GM12892 (cell line): ENCODE measurements at regions not wholly inside any gene's neighbourhood (a gene's known extent, or its start where the extent isn't known, plus 50 kb on each side); places are given as distances from the start of the nearest gene placed in this dataset.

Source experiments
- DNase-seq: peaks from one replicate; pipeline ENCODE4 v3.0.0; 2011; ENCODE audit not compliant: insufficient read length
- FAIRE-seq: peaks from 2 replicates; lab custom pipeline; 2011; peaks lifted over from hg19 to GRCh38; lab: Jason Lieb, UNC
- POLR2A ChIP-seq: IDR thresholded peaks from 2 replicates; pipeline ENCODE4 v1.6.1; 2011; ENCODE audit warnings: low read depth, low read length, control low read depth
- POLR2AphosphoS5 ChIP-seq: IDR thresholded peaks from 2 replicates; pipeline ENCODE4 v1.6.1; 2011; ENCODE audit warnings: low read depth, low read length, control low read depth
- TAF1 ChIP-seq: IDR thresholded peaks from 2 replicates; pipeline ENCODE4 v1.6.1; 2011; ENCODE audit warnings: low read depth, mild to moderate bottlenecking, control low read depth, low read length, borderline replicate concordance

DNA sequence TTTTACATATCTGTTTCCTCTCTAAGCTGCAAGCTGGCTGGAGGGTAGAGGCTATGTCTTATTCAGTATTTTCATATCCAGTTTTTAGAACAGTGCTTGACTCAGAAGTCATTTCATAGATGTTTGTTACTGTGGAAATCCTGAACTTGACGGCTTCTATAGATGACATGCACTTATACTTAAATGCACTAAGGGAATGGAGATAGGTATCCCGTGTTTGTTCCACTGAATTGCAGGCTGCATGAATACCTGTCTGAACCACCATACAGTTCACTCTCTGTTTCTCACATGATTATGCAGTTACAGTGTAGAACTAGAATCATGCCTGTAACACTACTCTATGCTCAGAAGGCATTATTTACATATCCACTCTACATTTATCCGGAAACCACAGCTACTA lies 417.1 kb downstream of the MTX2 start:
- TF ChIP-seq POLR2A: no peak
- TF ChIP-seq POLR2AphosphoS5: no peak
- TF ChIP-seq TAF1: no peak
- FAIRE-seq (no peak), DNase-seq (no peak)

DNA sequence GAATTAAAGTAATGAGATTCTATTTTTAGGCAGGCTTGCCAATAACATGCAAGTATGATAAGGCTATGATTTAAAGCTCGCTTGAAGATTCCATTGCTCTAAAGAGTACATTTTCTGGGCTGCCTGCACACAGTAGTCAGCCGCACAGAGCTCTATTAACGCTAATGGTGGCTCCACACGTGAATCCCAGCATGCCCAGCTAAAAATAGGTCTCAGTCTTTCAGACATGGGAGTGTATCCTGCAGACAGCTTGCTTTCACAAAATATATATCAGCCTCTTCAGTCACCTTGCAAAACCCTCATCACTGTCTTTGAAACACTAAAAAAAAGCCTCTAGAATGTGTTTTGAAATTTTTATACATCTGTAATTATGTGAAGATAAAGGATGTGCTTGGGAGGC lies 418.1 kb downstream of the MTX2 start:
- DNase-seq (no peak), FAIRE-seq (no peak)
- TF ChIP-seq POLR2A (no peak), TAF1 (no peak), POLR2AphosphoS5 (no peak)

DNA sequence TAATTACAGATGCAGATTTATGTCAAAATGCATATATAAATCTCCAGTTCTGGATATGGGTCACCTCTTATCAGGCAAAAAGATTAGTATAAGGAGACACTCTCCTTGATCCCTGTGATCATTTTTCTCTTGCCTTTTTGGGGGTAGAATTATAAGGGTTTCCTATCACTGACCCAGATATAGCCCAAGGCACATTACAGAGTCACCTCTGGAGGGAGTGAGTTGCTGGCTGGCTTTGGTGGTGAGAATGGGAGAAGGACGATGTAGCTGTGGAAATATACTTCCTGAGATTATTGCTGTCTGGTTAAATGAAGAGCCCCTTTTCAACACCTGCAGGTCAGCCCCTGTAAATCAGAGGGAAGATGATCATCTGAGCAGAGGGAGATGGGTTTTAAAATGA lies 418.7 kb downstream of the MTX2 start:
- DNase-seq (no peak), FAIRE-seq (no peak)
- TF ChIP-seq POLR2AphosphoS5 (no peak), POLR2A (no peak), TAF1 (no peak)

DNA sequence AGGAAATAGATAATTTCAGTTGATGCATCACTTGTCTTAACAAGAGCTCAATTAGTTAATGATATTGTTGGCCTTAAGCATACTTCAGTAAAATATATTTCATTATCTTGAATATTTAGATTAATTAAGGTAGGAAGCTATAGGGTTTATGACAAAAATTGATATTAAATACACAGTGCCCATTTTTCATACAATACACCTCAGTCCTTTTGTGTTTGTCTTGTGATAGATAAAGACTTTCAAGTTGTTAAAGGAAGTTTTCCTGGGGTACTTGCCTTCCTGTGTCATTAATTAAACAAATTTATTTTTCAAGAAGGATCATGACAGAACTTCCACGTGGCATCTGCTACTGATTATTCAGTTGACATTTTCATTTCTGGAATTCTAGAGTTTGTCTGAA lies 420.5 kb downstream of the MTX2 start:
- TF ChIP-seq POLR2A: no peak
- TF ChIP-seq TAF1: no peak
- no peak for TF ChIP-seq POLR2AphosphoS5
- FAIRE-seq (no peak), DNase-seq (no peak)

DNA sequence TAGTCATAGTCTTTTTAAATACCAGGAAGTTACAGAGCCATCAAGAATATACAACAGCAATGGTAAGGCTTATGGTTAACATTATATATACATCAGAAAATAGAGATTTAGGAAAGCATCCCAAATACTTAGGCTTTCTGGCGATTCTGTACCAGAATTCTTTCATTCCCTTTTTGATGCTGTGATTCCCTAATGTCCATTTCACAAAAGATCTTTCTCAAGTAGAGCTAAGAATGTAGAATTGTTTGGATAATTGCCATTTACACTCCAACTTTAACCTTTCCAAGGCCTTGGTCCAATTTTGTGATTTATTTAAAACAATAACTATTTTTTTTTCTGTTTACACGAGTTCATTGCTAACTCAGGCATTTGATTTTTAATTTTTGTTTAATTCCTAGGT lies 422.2 kb downstream of the MTX2 start:
- DNase-seq (no peak), FAIRE-seq (no peak)
- TF ChIP-seq TAF1: no peak
- no peak for TF ChIP-seq POLR2A
- TF ChIP-seq POLR2AphosphoS5: no peak

DNA sequence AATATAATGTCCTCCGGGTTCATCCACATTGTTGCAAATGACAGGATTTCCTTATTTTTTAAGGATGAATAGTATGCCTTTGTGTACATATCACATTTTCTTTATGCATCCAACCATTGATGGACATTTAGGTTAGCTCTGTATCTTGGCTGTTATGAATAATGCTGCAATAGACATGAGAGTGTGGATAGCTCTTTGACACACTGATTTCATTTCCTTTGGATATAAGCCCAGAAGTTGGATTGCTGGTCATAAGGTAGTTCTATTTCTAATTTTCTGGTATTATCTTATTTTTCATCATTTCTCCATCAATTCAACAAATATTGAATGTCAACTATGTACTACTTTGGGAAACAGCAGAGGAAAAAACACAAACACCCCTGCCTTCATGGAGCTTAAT lies 423.3 kb downstream of the MTX2 start:
- DNase-seq: no peak
- no peak for FAIRE-seq

DNA sequence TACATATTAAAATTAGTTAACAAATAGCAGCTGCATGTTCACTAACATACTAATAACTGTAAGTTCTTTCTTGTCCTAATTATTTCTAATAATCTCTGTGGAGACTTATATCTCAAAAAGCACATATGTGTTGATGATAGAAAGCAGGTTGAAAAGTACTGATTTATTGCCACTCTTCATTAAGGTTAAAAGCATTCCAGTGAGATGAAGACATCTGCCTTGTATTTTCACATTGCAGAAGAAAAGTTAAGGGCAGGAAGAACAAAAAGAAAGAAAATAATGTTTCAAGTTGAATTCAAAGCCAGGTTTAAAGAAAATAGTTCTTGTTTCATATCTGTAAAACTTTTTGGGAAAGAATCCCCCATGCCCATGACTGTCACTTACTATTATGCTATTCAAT lies 429.9 kb downstream of the MTX2 start:
- no peak for TF ChIP-seq POLR2A
- TF ChIP-seq POLR2AphosphoS5: no peak
- no peak for TF ChIP-seq TAF1
- FAIRE-seq: no peak
- no peak for DNase-seq

More for the DNA sequence above, 423.3 kb downstream of the MTX2 start:
- TF ChIP-seq POLR2A (no peak), POLR2AphosphoS5 (no peak), TAF1 (no peak)

DNA sequence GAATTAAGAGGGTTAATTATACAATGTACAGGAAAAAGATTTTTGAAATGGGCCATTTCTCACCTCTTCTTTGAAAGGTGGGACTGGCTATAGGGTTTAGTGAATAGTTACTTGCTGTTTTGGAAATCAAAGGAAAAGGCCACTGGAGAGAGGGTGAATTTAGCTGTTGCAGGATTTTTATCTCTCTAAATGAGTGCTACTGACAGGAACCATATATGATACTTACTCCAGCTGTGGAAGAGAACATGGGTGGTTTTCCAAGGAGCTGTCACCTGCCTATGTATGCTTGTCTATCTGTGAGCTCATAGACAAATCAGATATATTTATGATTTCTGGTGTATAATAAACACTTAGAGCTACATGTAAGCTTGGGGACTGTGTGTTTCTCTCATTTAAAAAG lies 430.4 kb downstream of the MTX2 start:
- FAIRE-seq (no peak), DNase-seq (no peak)
- TF ChIP-seq POLR2A (no peak), POLR2AphosphoS5 (no peak), TAF1 (no peak)

DNA sequence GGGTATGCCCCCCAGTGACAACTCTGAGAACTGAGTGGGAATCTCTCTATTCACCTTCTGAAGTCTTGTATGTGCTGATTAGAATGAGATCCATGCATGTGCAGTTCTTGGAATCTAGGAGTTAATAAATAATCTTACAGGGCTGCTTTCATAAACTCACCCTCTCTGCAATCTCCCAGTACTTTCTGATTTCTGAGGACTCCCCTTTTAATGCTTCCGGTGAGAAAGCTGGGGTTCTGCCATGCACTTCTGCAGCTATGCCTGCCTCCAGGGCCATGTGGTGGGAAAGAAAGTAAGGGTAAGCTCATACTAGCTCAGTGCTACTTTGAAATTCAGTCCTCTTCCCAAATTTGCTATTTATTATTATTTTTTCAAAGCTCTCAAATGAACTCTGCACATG lies 432.9 kb downstream of the MTX2 start:
- DNase-seq: no peak
- no peak for FAIRE-seq
- no peak for TF ChIP-seq TAF1
- no peak for TF ChIP-seq POLR2AphosphoS5

DNA sequence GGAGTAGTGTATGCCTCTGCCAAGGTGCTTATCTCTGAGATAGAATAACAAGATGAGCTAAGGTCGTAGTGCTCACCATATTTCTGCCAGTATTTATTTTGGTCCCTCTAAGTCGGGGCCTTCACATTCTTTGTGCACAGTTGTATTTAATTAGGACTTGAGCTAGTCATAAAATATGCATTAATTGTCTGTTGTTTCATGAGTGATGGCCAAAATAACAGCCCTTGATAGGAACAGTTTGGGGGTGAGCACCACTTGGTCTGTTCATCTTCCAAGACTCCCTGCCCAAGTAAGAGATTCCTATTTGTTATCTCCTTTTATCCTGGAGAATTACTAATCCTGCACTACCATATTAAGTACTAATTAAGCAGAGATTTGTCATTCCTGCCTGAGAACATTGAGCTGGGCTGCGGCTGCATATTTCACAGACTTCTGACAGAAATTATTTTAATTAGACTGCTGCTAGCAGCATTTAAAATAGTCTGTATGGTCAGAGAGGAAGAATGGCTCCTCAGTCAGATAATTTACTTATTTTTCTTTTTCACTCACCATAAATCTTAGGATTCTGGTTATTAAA lies 435.1 kb downstream of the MTX2 start:
- DNase-seq (no peak), FAIRE-seq (no peak)
- TF ChIP-seq POLR2AphosphoS5 (no peak), TAF1 (no peak), POLR2A (no peak)

DNA sequence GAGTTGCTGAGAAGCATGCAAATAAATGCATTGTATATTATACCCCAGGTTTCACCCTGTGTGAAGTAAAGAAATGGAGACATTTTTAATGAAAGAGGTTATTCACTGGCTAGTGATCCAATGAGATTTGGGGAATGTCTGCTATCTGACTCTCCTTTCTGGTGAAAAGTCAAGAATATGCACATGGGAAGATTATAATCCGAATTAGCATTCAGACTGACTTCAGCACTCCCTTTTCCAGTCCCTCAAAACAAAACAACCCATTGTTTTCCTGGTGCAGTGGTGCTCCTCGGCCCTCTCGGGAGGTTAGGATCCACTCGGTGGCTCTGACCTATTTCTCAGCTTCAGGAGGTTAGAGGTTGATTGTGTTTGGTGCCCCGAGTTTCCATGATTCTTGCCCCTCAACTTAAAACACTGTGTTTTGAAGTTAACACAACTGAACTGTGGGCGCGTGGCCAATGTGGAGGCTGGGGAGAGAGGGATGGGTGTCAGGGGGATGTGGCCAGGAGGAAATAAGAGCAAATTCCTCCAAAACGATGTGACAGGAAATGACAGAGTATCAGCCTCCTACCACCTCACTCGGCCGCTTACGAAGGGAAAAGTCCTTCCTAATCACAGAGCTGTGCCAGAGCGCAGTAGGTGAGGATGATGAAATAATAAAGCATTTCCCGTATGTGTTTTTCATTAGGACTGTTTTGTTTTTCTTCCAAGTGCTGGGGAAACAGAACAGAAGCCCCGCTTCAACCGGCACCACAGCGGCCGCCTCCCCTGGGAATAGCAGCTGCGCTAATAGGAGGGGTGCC lies 440.1 kb downstream of the MTX2 start:
- FAIRE-seq: no peak
- DNase-seq: no peak
- no peak for TF ChIP-seq POLR2A
- no peak for TF ChIP-seq TAF1
- TF ChIP-seq POLR2AphosphoS5: no peak

DNA sequence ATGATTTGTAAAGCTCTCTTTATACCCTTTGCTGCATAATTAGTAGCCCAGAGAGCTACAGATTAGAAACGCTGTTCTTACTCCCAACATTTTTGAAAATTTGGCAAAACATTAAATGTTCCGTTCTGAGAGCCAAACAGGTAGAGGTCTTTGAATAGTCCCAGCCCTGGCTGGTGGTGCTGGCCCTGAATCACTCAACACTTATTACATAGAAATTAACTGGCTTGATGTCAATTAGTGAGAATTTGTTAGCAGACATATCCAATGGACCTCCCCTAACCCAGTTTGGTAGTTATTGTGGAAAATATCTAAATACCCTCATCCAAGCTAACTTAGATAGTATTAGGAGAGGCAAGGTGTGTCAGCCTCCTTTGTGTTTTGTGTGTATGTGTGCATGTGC lies 440.7 kb downstream of the MTX2 start:
- FAIRE-seq: no peak

More for the DNA sequence above, 440.7 kb downstream of the MTX2 start:
- no peak for DNase-seq
- no peak for TF ChIP-seq TAF1
- no peak for TF ChIP-seq POLR2AphosphoS5
- no peak for TF ChIP-seq POLR2A
